H1 (cell line): ENCODE measurements at regions not wholly inside any gene's neighbourhood (a gene's known extent, or its start where the extent isn't known, plus 50 kb on each side); places are given as distances from the start of the nearest gene placed in this dataset.

Source experiments
- CTCF ChIA-PET: fragments of 300-600 bp; sonication (Branson Sonifier 250); formaldehyde crosslinking; loops from one replicate; lab custom pipeline; 2021; ENCODE audit not compliant: partially characterized antibody; lab: Charles Lee
- POLR2A ChIA-PET: fragments of 300-600 bp; sonication (Branson Sonifier 250); formaldehyde crosslinking; loops from one replicate; lab custom pipeline; 2021; ENCODE audit warnings: inconsistent platforms; ENCODE audit not compliant: partially characterized antibody; lab: Charles Lee
- DNase-seq, 2 experiments: peaks; one replicate each; pipeline versions ENCODE4 v3.0.0 to v3.0.0-alpha.2; 2010 to 2022; ENCODE audit warnings: low spot score in 2 of 2, low read depth in 1 of 2, mixed read lengths in 1 of 2
- FAIRE-seq: peaks from 2 replicates; lab custom pipeline; 2011; peaks lifted over from hg19 to GRCh38; lab: Jason Lieb, UNC
- H2AFZ ChIP-seq: 2 replicates; pipeline ENCODE4 v1.8.1; 2012; ENCODE audit warnings: low read length, inconsistent platforms
- H2AK5ac ChIP-seq: 2 replicates; pipeline ENCODE4 v1.6.1; 2013; ENCODE audit warnings: low read depth, low read length
- H2BK120ac ChIP-seq: replicated peaks from 2 replicates; pipeline ENCODE3; 2013; ENCODE audit warnings: low read depth, low read length, inconsistent platforms
- H2BK12ac ChIP-seq: 2 replicates; pipeline ENCODE4 v1.6.1; 2013; ENCODE audit warnings: low read depth, low read length
- H2BK15ac ChIP-seq: 2 replicates; pipeline ENCODE4 v1.6.1; 2013; ENCODE audit warnings: low read length
- H2BK20ac ChIP-seq: 2 replicates; pipeline ENCODE4 v1.6.1; 2013; ENCODE audit warnings: low read length
- H2BK5ac ChIP-seq: 2 replicates; pipeline ENCODE4 v1.6.1; 2013; ENCODE audit warnings: low read depth, low read length
- H3K14ac ChIP-seq: 2 replicates; pipeline ENCODE4 v1.6.1; 2013; ENCODE audit warnings: inconsistent platforms; ENCODE audit not compliant: insufficient read length
- H3K18ac ChIP-seq: 2 replicates; pipeline ENCODE4 v1.6.1; 2013; ENCODE audit warnings: low read length; ENCODE audit errors: extremely low read depth
- H3K23ac ChIP-seq: 2 replicates; pipeline ENCODE4 v1.6.1; 2013; ENCODE audit warnings: inconsistent platforms; ENCODE audit not compliant: insufficient read length
- H3K23me2 ChIP-seq: 2 replicates; pipeline ENCODE4 v1.6.1; 2013; ENCODE audit warnings: low read depth, low read length
- H3K27ac ChIP-seq: 2 replicates; pipeline ENCODE4 v1.6.1; 2011; ENCODE audit warnings: low read depth, low read length, inconsistent platforms
- H3K27me3 ChIP-seq, 4 experiments: replicated peaks in 1 of 4; 1 replicate in 1 of 4; 2 replicates in 3 of 4; pipeline versions ENCODE4 v1.6.1 to v1.8.1; 2011 to 2013; ENCODE audit warnings: low read length in 3 of 4, mild to moderate bottlenecking in 3 of 4, inconsistent platforms in 2 of 4, mixed read lengths in 2 of 4, moderate library complexity in 1 of 4; ENCODE audit not compliant: control insufficient read depth in 3 of 4, insufficient read depth in 3 of 4; ENCODE audit errors: extremely low read depth in 1 of 4
- H3K36me3 ChIP-seq, 4 experiments: 2 replicates each; pipeline versions ENCODE4 v1.6.1 to v1.8.1; 2011 to 2013; ENCODE audit warnings: mild to moderate bottlenecking in 4 of 4, low read length in 3 of 4, moderate library complexity in 2 of 4, control low read depth in 1 of 4, inconsistent platforms in 1 of 4; ENCODE audit not compliant: insufficient read depth in 4 of 4, control insufficient read depth in 2 of 4
- H3K4ac ChIP-seq: replicated peaks from 2 replicates; pipeline ENCODE3; 2013; ENCODE audit warnings: low read length, low read depth, mixed read lengths, inconsistent platforms; ENCODE audit not compliant: insufficient read length
- H3K4me1 ChIP-seq, 4 experiments: replicated peaks in 1 of 4; 1 replicate in 1 of 4; 2 replicates in 3 of 4; pipeline versions ENCODE4 v1.6.1 to v1.8.1; 2011 to 2013; ENCODE audit warnings: low read length in 3 of 4, inconsistent platforms in 2 of 4, mixed read lengths in 1 of 4; ENCODE audit not compliant: insufficient read depth in 4 of 4, control insufficient read depth in 3 of 4
- H3K4me2 ChIP-seq, 2 experiments: 2 replicates each; pipeline versions ENCODE4 v1.6.1 to v1.8.1; 2011 to 2013; ENCODE audit warnings: low read depth in 2 of 2, low read length in 2 of 2, control low read depth in 1 of 2, inconsistent platforms in 1 of 2, mild to moderate bottlenecking in 1 of 2; ENCODE audit not compliant: insufficient read depth in 1 of 2
- H3K4me3 ChIP-seq, 4 experiments: fragments of 200-600, 300-600 bp in 1 of 4; sonication (generic), shearing (Covaris generic), sonication (Bioruptor Twin) in 1 of 4; 2 replicates each; pipeline versions ENCODE4 v1.5.1 to v1.8.1; 2011 to 2016; ENCODE audit warnings: low read length in 4 of 4, low read depth in 3 of 4, control low read depth in 2 of 4, inconsistent platforms in 2 of 4, mild to moderate bottlenecking in 2 of 4, mixed read lengths in 1 of 4, moderate library complexity in 1 of 4; ENCODE audit not compliant: insufficient read depth in 2 of 4; ENCODE audit errors: extremely low read depth in 1 of 4
- H3K56ac ChIP-seq: replicated peaks from 2 replicates; pipeline ENCODE3; 2013; ENCODE audit warnings: low read depth, mild to moderate bottlenecking, mixed read lengths, low read length, inconsistent platforms; ENCODE audit not compliant: insufficient read length
- H3K79me1 ChIP-seq: 2 replicates; pipeline ENCODE4 v1.6.1; 2013; ENCODE audit warnings: low read depth, low read length, control low read depth
- H3K79me2 ChIP-seq, 2 experiments: 2 replicates each; pipeline versions ENCODE4 v1.6.1 to v1.8.1; 2012 to 2013; ENCODE audit warnings: low read length in 2 of 2, mild to moderate bottlenecking in 2 of 2, inconsistent platforms in 1 of 2; ENCODE audit not compliant: insufficient read depth in 2 of 2, control insufficient read depth in 1 of 2
- H3K9ac ChIP-seq, 4 experiments: replicated peaks in 1 of 4; 1 replicate in 1 of 4; 2 replicates in 3 of 4; pipeline versions ENCODE4 v1.6.1 to v1.8.1; 2011 to 2013; ENCODE audit warnings: low read depth in 3 of 4, low read length in 3 of 4, control low read depth in 2 of 4, mild to moderate bottlenecking in 2 of 4, moderate library complexity in 2 of 4, inconsistent platforms in 1 of 4; ENCODE audit errors: extremely low read depth in 1 of 4
- H3K9me3 ChIP-seq, 2 experiments: 2 replicates each; pipeline versions ENCODE4 v1.6.1 to v1.8.1; 2012 to 2013; ENCODE audit warnings: mild to moderate bottlenecking in 2 of 2, moderate library complexity in 2 of 2, control low read depth in 1 of 2, inconsistent platforms in 1 of 2, low read depth in 1 of 2, low read length in 1 of 2, mixed read lengths in 1 of 2; ENCODE audit not compliant: insufficient read depth in 2 of 2
- H4K20me1 ChIP-seq, 2 experiments: replicated peaks in 1 of 2; 2 replicates each; pipeline versions ENCODE3 to v1.8.1; 2011 to 2013; ENCODE audit warnings: inconsistent platforms in 2 of 2, low read length in 2 of 2, mild to moderate bottlenecking in 1 of 2; ENCODE audit not compliant: insufficient read depth in 2 of 2, control insufficient read depth in 1 of 2
- H4K5ac ChIP-seq: 2 replicates; pipeline ENCODE4 v1.6.1; 2013; ENCODE audit warnings: low read length, low read depth, mixed read lengths, inconsistent platforms; ENCODE audit not compliant: insufficient read length
- H4K8ac ChIP-seq: 2 replicates; pipeline ENCODE4 v1.8.0; 2013; ENCODE audit warnings: mild to moderate bottlenecking, moderate library complexity, low read length, inconsistent platforms; ENCODE audit not compliant: insufficient read depth; ENCODE audit errors: extremely low read depth
- H4K91ac ChIP-seq: replicated peaks from 2 replicates; pipeline ENCODE3; 2013; ENCODE audit warnings: low read length, mixed read lengths, inconsistent platforms; ENCODE audit not compliant: insufficient read length
- CBX5 ChIP-seq: fragments of 300-800, 300-1000 bp; sonication (generic); IDR thresholded peaks from 2 replicates; pipeline ENCODE4 v1.7.1; 2016; ENCODE audit warnings: antibody characterized with exemption, low read length, low read depth
- FOSL1 ChIP-seq: IDR thresholded peaks from 2 replicates; pipeline ENCODE4 v1.6.1; 2011; ENCODE audit warnings: mild to moderate bottlenecking, low read depth, low read length, moderate library complexity; ENCODE audit not compliant: insufficient read depth
- KDM4A ChIP-seq: IDR thresholded peaks from one replicate; pipeline ENCODE4 v1.7.1; 2012; ENCODE audit warnings: low read depth, mild to moderate bottlenecking, moderate library complexity, low read length, inconsistent platforms; ENCODE audit not compliant: severe bottlenecking
- NANOG ChIP-seq: IDR thresholded peaks from 2 replicates; pipeline ENCODE4 v1.6.1; 2011; ENCODE audit warnings: low read length, low read depth, mild to moderate bottlenecking, inconsistent platforms; ENCODE audit not compliant: insufficient read depth, poor library complexity, severe bottlenecking
- NRF1 ChIP-seq: IDR thresholded peaks from 2 replicates; pipeline ENCODE4 v1.6.1; 2011; ENCODE audit warnings: mild to moderate bottlenecking, low read depth, low read length, improper control_type of control experiment
- POU5F1 ChIP-seq: IDR thresholded peaks from 2 replicates; pipeline ENCODE4 v1.6.1; 2011; ENCODE audit warnings: low read depth, mild to moderate bottlenecking, low read length, moderate library complexity
- SIRT6 ChIP-seq: IDR thresholded peaks from one replicate; pipeline ENCODE4 v1.7.1; 2012; ENCODE audit warnings: low read length, inconsistent platforms
- SIX5 ChIP-seq: IDR thresholded peaks from 2 replicates; pipeline ENCODE4 v1.6.1; 2011; ENCODE audit warnings: mild to moderate bottlenecking, low read depth, low read length
- SUZ12 ChIP-seq: fragments of 200-600 bp; sonication (generic); IDR thresholded peaks from 2 replicates; pipeline ENCODE4 v1.6.1; 2012; ENCODE audit warnings: mild to moderate bottlenecking, inconsistent platforms, low read length, moderate library complexity, mixed read lengths
- TAF1 ChIP-seq: IDR thresholded peaks from 2 replicates; pipeline ENCODE4 v1.6.1; 2011; ENCODE audit warnings: mild to moderate bottlenecking, low read depth, low read length
- WGBS, 2 experiments: shearing (Covaris generic) in 1 of 2; methylation state at CpG; one replicate each; pipeline versions ENCODE4 v1.1.6 to v1.1.7; 2013 to 2015; ENCODE audit warnings: low lambda C conversion rate in 2 of 2, mixed read lengths in 2 of 2, inconsistent platforms in 1 of 2, low coverage in 1 of 2, missing lambda C conversion rate in 1 of 2; ENCODE audit not compliant: insufficient replicate concordance in 2 of 2, insufficient coverage in 1 of 2, insufficient read length in 1 of 2; ENCODE audit errors: extremely low coverage in 1 of 2, missing lambda C conversion rate in 1 of 2; 5-methylcytosine and 5-hydroxymethylcytosine counted together
- TF ChIP-seq, protein P1 (sequence below), 3 experiments: IDR thresholded peaks; 1 replicate in 2 of 3; 2 replicates in 1 of 3; pipeline versions ENCODE4 v1.5.1 to v1.6.1; 2011; ENCODE audit warnings: low read length in 3 of 3, mild to moderate bottlenecking in 3 of 3, inconsistent platforms in 2 of 3, low read depth in 1 of 3, moderate library complexity in 1 of 3; ENCODE audit not compliant: insufficient read depth in 1 of 3; ENCODE audit errors: control extremely low read depth in 1 of 3
- TF ChIP-seq, protein P2 (sequence below): IDR thresholded peaks from 2 replicates; pipeline ENCODE4 v1.6.1; 2011; ENCODE audit warnings: low read length, improper control_type of control experiment

DNA sequence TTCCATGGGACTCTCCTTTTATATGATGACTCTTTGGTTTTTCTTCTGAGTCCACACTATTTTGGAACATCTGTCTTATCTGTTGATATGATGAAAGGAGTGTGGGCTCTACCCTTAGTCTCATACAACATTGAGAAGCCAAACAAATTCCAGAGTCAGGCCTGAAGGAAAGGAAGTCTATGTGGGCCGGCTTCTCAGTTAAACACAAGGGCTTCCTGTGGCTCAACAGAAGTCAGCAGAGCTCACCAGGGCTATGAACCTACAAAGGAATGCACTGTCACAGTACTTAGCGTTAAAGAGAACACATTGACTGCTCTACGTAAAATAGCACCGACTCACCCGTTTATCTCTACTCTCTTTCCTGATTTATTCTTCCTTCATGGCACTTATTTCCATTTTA, 641.0 kb upstream of the FRG1 start:
- ChIA-PET POLR2A (no interaction called here), CTCF (no interaction called here)
- H2AFZ ChIP-seq = no peak overlapping the region
- H3K9me3 ChIP-seq = no peaks in the 10 kb centered on the region
- no peak overlapping the region for H2BK15ac ChIP-seq
- H4K91ac ChIP-seq = no peak overlapping the region
- 78% methylated on average over 5 of the region's 5 CpGs; no CpG with 5 or more reads in 1 of the 2 experiments for WGBS, 2 experiments
- FAIRE-seq (no peak), DNase-seq (no peak)
- no peak overlapping the region for H3K9ac ChIP-seq
- no peak overlapping the region for H2BK20ac ChIP-seq
- no peak overlapping the region for H3K4me2 ChIP-seq
- H2BK5ac ChIP-seq = no peak overlapping the region
- no peaks in the 10 kb centered on the region for H3K27me3 ChIP-seq
- no peaks in the 10 kb centered on the region for H3K36me3 ChIP-seq
- no peaks in the 10 kb centered on the region; a peak in 1 of 7 replicates for H3K4me1 ChIP-seq
- H4K8ac ChIP-seq = no peak overlapping the region
- no peak overlapping the region for H4K5ac ChIP-seq
- no peaks in the 10 kb centered on the region for H4K20me1 ChIP-seq
- H2AK5ac ChIP-seq = no peak overlapping the region
- H3K23me2 ChIP-seq = no peaks in the 10 kb centered on the region
- H3K23ac ChIP-seq = no peak overlapping the region
- no peak overlapping the region for H3K4ac ChIP-seq
- H3K27ac ChIP-seq = no peak overlapping the region
- no peak overlapping the region for H3K18ac ChIP-seq
- H3K4me3 ChIP-seq = no peak overlapping the region
- H3K14ac ChIP-seq = no peak overlapping the region
- no peak overlapping the region for H2BK120ac ChIP-seq
- H2BK12ac ChIP-seq = no peak overlapping the region
- H3K56ac ChIP-seq = no peak overlapping the region
- H3K79me1 ChIP-seq = no peaks in the 10 kb centered on the region
- no peaks in the 10 kb centered on the region for H3K79me2 ChIP-seq
- TF ChIP-seq POU5F1 = no peak
- TF ChIP-seq, protein P1, sequence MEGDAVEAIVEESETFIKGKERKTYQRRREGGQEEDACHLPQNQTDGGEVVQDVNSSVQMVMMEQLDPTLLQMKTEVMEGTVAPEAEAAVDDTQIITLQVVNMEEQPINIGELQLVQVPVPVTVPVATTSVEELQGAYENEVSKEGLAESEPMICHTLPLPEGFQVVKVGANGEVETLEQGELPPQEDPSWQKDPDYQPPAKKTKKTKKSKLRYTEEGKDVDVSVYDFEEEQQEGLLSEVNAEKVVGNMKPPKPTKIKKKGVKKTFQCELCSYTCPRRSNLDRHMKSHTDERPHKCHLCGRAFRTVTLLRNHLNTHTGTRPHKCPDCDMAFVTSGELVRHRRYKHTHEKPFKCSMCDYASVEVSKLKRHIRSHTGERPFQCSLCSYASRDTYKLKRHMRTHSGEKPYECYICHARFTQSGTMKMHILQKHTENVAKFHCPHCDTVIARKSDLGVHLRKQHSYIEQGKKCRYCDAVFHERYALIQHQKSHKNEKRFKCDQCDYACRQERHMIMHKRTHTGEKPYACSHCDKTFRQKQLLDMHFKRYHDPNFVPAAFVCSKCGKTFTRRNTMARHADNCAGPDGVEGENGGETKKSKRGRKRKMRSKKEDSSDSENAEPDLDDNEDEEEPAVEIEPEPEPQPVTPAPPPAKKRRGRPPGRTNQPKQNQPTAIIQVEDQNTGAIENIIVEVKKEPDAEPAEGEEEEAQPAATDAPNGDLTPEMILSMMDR (IDR thresholded peaks at IDR 0.05; ENCODE audit: control extremely low read depth in 1 of 3, insufficient read depth in 1 of 3, low read depth in 1 of 3, low read length in 3 of 3) = no peak
- no peak for TF ChIP-seq NANOG
- no peak for TF ChIP-seq SIRT6
- no peak for TF ChIP-seq KDM4A
- no peak for TF ChIP-seq FOSL1
- no peak for TF ChIP-seq CBX5
- no peak for TF ChIP-seq TAF1
- no peak for TF ChIP-seq SUZ12
- TF ChIP-seq NRF1 = no peak
- no peak for TF ChIP-seq SIX5
- TF ChIP-seq, protein P2, sequence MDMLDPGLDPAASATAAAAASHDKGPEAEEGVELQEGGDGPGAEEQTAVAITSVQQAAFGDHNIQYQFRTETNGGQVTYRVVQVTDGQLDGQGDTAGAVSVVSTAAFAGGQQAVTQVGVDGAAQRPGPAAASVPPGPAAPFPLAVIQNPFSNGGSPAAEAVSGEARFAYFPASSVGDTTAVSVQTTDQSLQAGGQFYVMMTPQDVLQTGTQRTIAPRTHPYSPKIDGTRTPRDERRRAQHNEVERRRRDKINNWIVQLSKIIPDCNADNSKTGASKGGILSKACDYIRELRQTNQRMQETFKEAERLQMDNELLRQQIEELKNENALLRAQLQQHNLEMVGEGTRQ = no peak
